GM12892 (cell line): ENCODE measurements at regions not wholly inside any gene's neighbourhood (a gene's known extent, or its start where the extent isn't known, plus 50 kb on each side); places are given as distances from the start of the nearest gene placed in this dataset.

Experiments used
- POLR2A ChIP-seq: IDR thresholded peaks from 2 replicates; pipeline ENCODE4 v1.6.1; 2011; ENCODE audit warnings: low read depth, low read length, control low read depth
- POLR2AphosphoS5 ChIP-seq: IDR thresholded peaks from 2 replicates; pipeline ENCODE4 v1.6.1; 2011; ENCODE audit warnings: low read depth, low read length, control low read depth

- TF ChIP-seq POLR2A: no peak
- TF ChIP-seq POLR2AphosphoS5: no peak
These were observed 219.1 kb upstream of the CCDC179 start for GRCh38 chr11:23079382-23079813.
